Pancreas (tissue), 10 donors: ENCODE measurements at regions not wholly inside any gene's neighbourhood (a gene's known extent, or its start where the extent isn't known, plus 50 kb on each side); places are given as distances from the start of the nearest gene placed in this dataset.
A peak's percentile ranks its signal among the peaks of the same experiment; 100 is the strongest.

Experiments
- ATAC-seq, 4 donors: fragments of 200-7000 bp; cut with Tn5 transposase; one replicate each; pipeline versions ENCODE4 v1.8.0 to v1.9.1; 2020; ENCODE audit warnings: mild to moderate bottlenecking in 4 of 4, moderate library complexity in 4 of 4
- DNase-seq, 6 donors: peaks; one replicate each; pipeline ENCODE4 v3.0.0-alpha.2; 2020
- FAIRE-seq: peaks from 2 replicates; lab custom pipeline; 2012; peaks lifted over from hg19 to GRCh38; lab: Jason Lieb, UNC
- H3K27ac ChIP-seq, 4 donors: fragments of 200-600 bp; sonication (generic); 1 replicate in 3 of 4; 2 replicates in 1 of 4; pipeline versions ENCODE4 v1.5.0 to v1.8.0; 2020
- H3K27me3 ChIP-seq, 4 donors: fragments of 200-600 bp; one replicate each; pipeline ENCODE4 v1.8.0; 2021
- H3K36me3 ChIP-seq, 3 donors: fragments of 200-600 bp; sonication (generic) in 1 of 3; one replicate each; pipeline versions ENCODE4 v1.5.0 to v1.8.0; 2020 to 2021
- H3K4me1 ChIP-seq, 3 donors: fragments of 200-600 bp; one replicate each; pipeline ENCODE4 v1.8.0; 2021
- H3K4me3 ChIP-seq, 4 donors: fragments of 200-600 bp; sonication (generic) in 2 of 4; one replicate each; pipeline versions ENCODE4 v1.5.0 to v1.8.0; 2020 to 2021
- H3K9me3 ChIP-seq, 4 donors: fragments of 200-600 bp; one replicate each; pipeline ENCODE4 v1.8.0; 2021
- CTCF ChIP-seq, 4 donors: fragments of 200-600 bp; sonication (generic) in 3 of 4; IDR thresholded peaks; one replicate each; pipeline versions ENCODE4 v1.5.0 to v1.8.0; 2021; ENCODE audit warnings: antibody characterized with exemption in 4 of 4
- WGBS, 2 donors: extraction: QIAGEN DNeasy Blood & Tissue Kit; methylation state at CpG; one replicate each; pipeline ENCODE4 v1.1.7; 2013; 5-methylcytosine and 5-hydroxymethylcytosine counted together
- intact Hi-C, 3 donors: fragments of 100-400 bp; cut with DNase I; formaldehyde crosslinking; loops; one replicate each; pipeline versions ENCODE4 v1.11.1 to v1.14.2; 2022
- donor health status: healthy with polysubstance abuse.
- donor health status: DM: no; HTN: no; CAD: no; lungs with moderate emphysema.
- donor health status: DM: no; HTN: no; CAD: no.
- donor health status: control.
- donor health status: control.
- donor health status: Bipolar disorder and iron deficiency.
- donor health status: DM: yes; HTN: yes; CAD: no.
- donor health status: DM: no; HTN: no; CAD: no.
- donor health status: DM: no; HTN: no; CAD: no.
- donor health status: DM: yes; HTN: yes; CAD: no.

GRCh38 chr3:165355316-165355715, 159.1 kb upstream of the SLITRK3 start:
- no peak for FAIRE-seq
- H3K4me3 ChIP-seq: no peak overlapping the region
- intact Hi-C loops: no loop called here
- H3K27ac ChIP-seq: no peak overlapping the region
- 79 to 85% methylated on average over 5 of the region's 5 CpGs for WGBS, 2 donors
- DNase-seq: no peak
- TF ChIP-seq CTCF (IDR thresholded peaks at IDR 0.05): no peak
- H3K27me3 ChIP-seq: no peaks in the 10 kb centered on the region
- no peaks in the 10 kb centered on the region for H3K9me3 ChIP-seq
- no peaks in the 10 kb centered on the region for H3K4me1 ChIP-seq
- no peak for ATAC-seq
- no peaks in the 10 kb centered on the region for H3K36me3 ChIP-seq

- no peak for TF ChIP-seq CTCF (IDR thresholded peaks at IDR 0.05)
- DNase-seq: no peak
- no peak overlapping the region for H3K4me3 ChIP-seq
- intact Hi-C loops: no loop called here
- ATAC-seq: no peak
- H3K27me3 ChIP-seq: no peaks in the 10 kb centered on the region
- WGBS, 2 donors: 60 to 64% methylated on average over 4 of the region's 4 CpGs
- FAIRE-seq: no peak
- no peak overlapping the region for H3K27ac ChIP-seq
- no peaks in the 10 kb centered on the region for H3K4me1 ChIP-seq
- H3K36me3 ChIP-seq: no peaks in the 10 kb centered on the region
- no peaks in the 10 kb centered on the region for H3K9me3 ChIP-seq
Measured at GRCh38 chr3:165347526-165347925, 151.3 kb upstream of the SLITRK3 start.

GRCh38 chr3:165346503-165346902, 150.3 kb upstream of the SLITRK3 start:
- FAIRE-seq (no peak), ATAC-seq (no peak), DNase-seq (no peak)
- Histone ChIP-seq H3K4me3 (no peak overlapping the region), H3K36me3 (no peaks in the 10 kb centered on the region), H3K4me1 (no peaks in the 10 kb centered on the region), H3K27ac (no peak overlapping the region), H3K27me3 (no peaks in the 10 kb centered on the region), H3K9me3 (no peaks in the 10 kb centered on the region)
- intact Hi-C loops: no loop called here
- TF ChIP-seq CTCF (IDR thresholded peaks at IDR 0.05): no peak
- WGBS, 2 donors: 86 to 87% methylated on average over 4 of the region's 4 CpGs

- FAIRE-seq: no peak
- WGBS, 2 donors: 74 to 89% methylated on average over 1 of the region's 1 CpG
Measured at GRCh38 chr3:165343185-165343584, 147.0 kb upstream of the SLITRK3 start.

GRCh38 chr3:165339753-165340152, 143.6 kb upstream of the SLITRK3 start:
- H3K36me3 ChIP-seq: no peaks in the 10 kb centered on the region
- no peak overlapping the region for H3K4me3 ChIP-seq
- no peak for ATAC-seq
- no peaks in the 10 kb centered on the region for H3K9me3 ChIP-seq
- no peak for TF ChIP-seq CTCF (IDR thresholded peaks at IDR 0.05)
- no peaks in the 10 kb centered on the region for H3K27me3 ChIP-seq
- DNase-seq: no peak
- intact Hi-C loops: no loop called here
- 26 to 28% methylated on average over 1 of the region's 1 CpG for WGBS, 2 donors
- H3K4me1 ChIP-seq: no peaks in the 10 kb centered on the region
- no peak overlapping the region for H3K27ac ChIP-seq
- FAIRE-seq: peak; percentile 56

More at GRCh38 chr3:165343185-165343584, 147.0 kb upstream of the SLITRK3 start:
- Histone ChIP-seq H3K4me1 (no peaks in the 10 kb centered on the region), H3K9me3 (no peaks in the 10 kb centered on the region), H3K27ac (no peak overlapping the region), H3K27me3 (no peaks in the 10 kb centered on the region), H3K36me3 (no peaks in the 10 kb centered on the region), H3K4me3 (no peak overlapping the region)
- ATAC-seq: no peak
- intact Hi-C loops: no loop called here
- no peak for DNase-seq
- no peak for TF ChIP-seq CTCF (IDR thresholded peaks at IDR 0.05)
